ENCODE measurements at regions not wholly inside any gene's neighbourhood (a gene's known extent, or its start where the extent isn't known, plus 50 kb on each side); places are given as distances from the start of the nearest gene placed in this dataset.

GRCh38 chr12:11555195-11555594, 94.3 kb upstream of the ETV6 start:
- TF ChIP-seq, protein P1, sequence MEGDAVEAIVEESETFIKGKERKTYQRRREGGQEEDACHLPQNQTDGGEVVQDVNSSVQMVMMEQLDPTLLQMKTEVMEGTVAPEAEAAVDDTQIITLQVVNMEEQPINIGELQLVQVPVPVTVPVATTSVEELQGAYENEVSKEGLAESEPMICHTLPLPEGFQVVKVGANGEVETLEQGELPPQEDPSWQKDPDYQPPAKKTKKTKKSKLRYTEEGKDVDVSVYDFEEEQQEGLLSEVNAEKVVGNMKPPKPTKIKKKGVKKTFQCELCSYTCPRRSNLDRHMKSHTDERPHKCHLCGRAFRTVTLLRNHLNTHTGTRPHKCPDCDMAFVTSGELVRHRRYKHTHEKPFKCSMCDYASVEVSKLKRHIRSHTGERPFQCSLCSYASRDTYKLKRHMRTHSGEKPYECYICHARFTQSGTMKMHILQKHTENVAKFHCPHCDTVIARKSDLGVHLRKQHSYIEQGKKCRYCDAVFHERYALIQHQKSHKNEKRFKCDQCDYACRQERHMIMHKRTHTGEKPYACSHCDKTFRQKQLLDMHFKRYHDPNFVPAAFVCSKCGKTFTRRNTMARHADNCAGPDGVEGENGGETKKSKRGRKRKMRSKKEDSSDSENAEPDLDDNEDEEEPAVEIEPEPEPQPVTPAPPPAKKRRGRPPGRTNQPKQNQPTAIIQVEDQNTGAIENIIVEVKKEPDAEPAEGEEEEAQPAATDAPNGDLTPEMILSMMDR (IDR thresholded peaks at IDR 0.05; ENCODE audit: poor library complexity, severe bottlenecking): no peak
- TF ChIP-seq EZH2 (IDR thresholded peaks at IDR 0.05; ENCODE audit: borderline replicate concordance, insufficient read depth, low read length, poor library complexity, severe bottlenecking) (no peak), POLR2AphosphoS5 (IDR thresholded peaks at IDR 0.05) (no peak), REST (IDR thresholded peaks at IDR 0.05; ENCODE audit: borderline replicate concordance) (no peak), TAF1 (IDR thresholded peaks at IDR 0.05; ENCODE audit: low read depth) (no peak), SMC3 (conservative IDR thresholded peaks at IDR 0.05; ENCODE audit: poor library complexity) (no peak), EP300 (conservative IDR thresholded peaks at IDR 0.05; ENCODE audit: poor library complexity, severe bottlenecking) (no peak), RAD21 (conservative IDR thresholded peaks at IDR 0.05) (no peak)
